ENCODE measurements at regions not wholly inside any gene's neighbourhood (a gene's known extent, or its start where the extent isn't known, plus 50 kb on each side); places are given as distances from the start of the nearest gene placed in this dataset.

- DNase-seq, result no peak
Measured at GRCh38 chr15:95912280-95912625, 418.2 kb upstream of the NR2F2 start.

- no peak for DNase-seq
Measured at GRCh38 chr15:95912728-95913127, 417.8 kb upstream of the NR2F2 start.

DNA sequence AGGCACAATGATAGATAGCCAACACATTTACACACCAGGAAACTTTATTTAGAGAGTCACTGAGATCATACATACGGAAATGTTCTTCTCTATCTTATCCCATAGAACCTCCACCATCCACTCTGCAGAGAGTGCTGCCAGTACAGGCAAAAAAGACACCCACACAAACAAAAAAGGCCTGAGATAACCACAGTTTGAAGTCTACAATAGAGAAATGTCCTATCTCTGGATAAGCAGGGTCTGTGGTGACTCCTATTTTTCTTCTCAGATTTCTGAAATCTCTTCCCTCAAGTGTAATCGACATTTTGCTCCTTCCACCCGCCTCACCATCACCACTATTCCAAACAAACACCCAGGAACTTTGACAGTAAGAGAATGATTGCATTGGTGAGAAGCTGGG is 413.9 kb upstream of the NR2F2 start:
- DNase-seq, result no peak

GRCh38 chr15:95918525-95918924 is 412.0 kb upstream of the NR2F2 start:
- DNase-seq, result no peak

DNA sequence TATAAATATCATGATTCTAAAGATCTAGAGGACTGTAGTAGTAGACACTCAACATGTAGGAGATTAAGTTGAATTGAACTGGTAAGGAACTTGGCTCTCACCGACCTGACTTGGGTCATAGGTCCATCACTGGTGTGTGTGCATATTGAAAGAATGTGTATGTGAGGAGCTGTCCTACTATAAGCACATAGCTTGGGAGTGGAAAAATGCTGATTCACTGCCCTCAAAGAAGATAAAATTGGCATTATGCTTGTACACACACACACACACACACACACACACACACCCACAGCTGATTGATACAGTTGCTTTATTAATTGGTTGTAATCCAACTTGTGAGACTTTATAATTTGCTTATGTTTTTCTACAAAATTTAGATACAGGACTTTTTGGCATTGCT is 411.0 kb upstream of the NR2F2 start:
- no peak for DNase-seq

DNA sequence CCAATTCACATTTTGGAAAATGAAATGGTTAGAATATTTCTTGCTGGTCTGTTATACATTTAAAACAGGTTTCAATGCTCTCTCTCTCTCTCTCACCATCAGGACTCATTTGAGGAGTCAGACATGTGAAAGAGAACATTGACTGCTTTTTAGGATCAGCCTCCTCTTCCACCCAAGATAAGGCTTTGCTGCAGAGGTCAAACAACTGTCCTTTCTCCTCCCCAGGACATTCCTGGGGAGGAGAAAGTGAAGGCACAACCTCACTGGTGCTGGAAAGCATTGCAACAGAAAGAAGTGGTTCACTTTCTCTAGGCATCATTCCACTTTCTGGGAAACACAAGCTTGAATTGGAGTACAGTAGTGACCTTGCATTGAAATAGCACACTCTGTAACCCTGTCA is 409.1 kb upstream of the NR2F2 start:
- no peak for DNase-seq

DNA sequence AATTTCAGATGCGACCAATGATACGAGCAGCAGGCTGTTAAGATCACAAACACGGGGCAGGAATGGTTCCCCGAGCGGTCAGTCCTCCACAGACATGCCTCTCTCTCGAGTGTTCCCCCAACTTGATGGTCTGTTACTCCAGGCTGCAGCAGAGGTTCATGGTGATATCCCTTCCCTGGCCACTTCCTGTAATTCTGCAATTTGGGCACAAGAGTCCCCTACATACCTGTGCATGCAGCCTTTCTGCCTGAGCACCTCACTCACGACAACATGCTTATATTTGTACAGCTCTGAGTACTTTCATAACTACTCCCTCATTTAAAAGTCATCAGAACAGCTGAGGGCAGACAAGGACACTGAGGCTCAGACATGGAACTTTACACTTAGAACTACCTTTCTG is 408.1 kb upstream of the NR2F2 start:
- no peak for DNase-seq

- no peak for DNase-seq
Measured at GRCh38 chr15:95923792-95924191, 406.7 kb upstream of the NR2F2 start.

DNA sequence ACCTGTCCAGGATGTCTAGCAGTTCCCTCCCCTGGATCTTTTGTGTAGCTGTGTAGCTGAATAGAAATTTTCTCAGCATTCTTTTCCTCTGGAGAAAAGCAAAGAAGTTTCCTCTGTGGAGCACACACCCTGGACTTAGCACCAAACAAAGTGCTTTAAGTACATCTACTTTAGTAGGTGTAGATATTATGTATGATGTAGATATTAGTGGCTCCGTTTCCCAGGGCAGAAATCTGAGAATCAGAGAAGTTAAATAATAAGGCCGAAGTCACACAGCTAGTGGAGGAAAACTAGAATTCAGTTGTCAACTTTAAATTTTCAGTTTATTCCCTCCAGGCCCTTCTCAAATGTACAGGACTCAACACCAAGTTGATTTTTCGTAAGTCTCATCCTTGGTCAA is 401.7 kb upstream of the NR2F2 start:
- no peak for DNase-seq

- no peak for DNase-seq
Measured at GRCh38 chr15:95929232-95929846, 401.2 kb upstream of the NR2F2 start.

GRCh38 chr15:95930659-95931375 is 399.7 kb upstream of the NR2F2 start:
- DNase-seq, result no peak

DNA sequence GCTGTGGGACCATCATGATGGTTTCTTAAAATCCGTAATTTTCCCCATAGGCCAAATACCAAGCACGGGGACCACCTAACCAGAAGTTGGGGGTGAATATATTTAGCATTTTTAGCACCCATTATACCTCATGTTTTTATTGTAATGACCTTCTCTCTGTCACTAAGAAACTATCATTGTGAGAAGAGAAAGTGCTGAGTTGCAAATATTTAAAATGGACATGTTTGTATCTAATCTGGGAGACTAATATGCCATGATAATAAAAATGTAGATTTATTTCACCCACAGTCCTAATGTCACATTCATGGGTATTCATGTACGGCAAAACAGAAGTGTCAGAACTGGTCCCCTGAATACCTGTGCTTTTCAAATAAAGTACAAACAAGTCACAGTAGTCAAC is 398.9 kb upstream of the NR2F2 start:
- no peak for DNase-seq

GRCh38 chr15:95932141-95932540 is 398.4 kb upstream of the NR2F2 start:
- DNase-seq, result no peak

GRCh38 chr15:95932676-95933075 is 397.8 kb upstream of the NR2F2 start:
- DNase-seq, result no peak

DNA sequence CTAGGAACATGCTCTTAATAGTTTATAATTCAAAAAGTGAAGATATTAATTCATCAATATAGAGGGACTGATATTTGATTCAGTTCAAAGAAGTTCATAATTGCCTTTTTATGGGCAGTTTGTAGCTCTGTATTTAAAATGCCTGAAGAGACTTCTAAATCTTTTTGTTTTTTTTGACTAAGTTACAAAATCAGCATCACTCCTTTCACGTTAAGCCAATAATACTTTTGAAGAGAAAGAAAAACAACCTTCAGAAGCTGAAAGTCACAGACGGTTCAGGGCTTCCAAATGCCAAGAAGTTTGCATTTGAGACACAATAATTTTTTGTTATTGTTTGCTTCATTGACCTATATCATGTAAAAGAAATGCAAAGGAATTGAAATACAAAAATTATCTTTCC is 394.6 kb upstream of the NR2F2 start:
- DNase-seq, result no peak

DNA sequence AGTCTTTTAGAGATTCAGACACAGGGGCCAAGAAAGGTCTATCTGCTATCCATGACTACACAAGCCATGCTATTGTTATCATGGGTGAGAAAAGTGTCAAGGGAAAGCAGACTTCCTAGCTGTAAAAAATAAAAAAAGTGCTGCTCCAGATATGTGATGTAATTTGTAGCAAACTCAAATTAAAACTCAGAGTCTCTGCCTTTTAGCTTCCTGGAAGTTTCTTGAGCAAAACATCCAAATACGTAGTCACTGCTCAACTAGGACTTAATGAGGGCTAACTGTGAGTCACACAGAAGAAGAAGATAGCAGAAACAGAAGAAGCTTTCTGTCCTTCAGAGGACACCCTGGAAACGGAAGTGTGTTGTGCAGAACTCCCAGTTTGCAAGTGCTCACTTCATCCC is 393.4 kb upstream of the NR2F2 start:
- no peak for DNase-seq

DNA sequence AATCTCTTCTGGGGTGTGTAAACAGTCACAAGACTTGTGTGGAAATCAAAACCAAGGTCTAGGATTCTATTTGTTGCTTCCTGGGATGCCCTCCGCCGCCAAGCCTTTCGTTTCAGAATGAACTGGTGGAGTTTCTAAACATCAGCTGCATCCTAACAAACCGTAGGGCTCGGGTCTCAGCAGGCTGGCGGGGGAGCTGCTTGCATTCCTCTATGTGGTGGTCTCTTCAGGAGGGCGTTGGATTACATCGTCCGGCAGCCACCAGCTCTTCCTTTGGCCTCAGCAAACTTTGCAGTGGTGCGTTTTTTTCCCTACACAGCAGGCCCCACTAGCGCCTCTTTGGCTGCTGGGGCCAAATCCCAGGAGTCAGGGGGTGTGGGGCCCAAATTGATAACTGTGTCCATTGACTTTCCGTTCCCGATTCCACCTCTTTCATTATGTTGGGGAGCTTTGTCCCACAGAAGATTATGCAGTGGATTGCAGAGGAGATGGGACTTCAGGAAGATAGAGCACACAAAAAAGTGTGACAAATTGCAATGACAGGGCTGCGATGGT is 390.0 kb upstream of the NR2F2 start:
- DNase-seq, result no peak

DNA sequence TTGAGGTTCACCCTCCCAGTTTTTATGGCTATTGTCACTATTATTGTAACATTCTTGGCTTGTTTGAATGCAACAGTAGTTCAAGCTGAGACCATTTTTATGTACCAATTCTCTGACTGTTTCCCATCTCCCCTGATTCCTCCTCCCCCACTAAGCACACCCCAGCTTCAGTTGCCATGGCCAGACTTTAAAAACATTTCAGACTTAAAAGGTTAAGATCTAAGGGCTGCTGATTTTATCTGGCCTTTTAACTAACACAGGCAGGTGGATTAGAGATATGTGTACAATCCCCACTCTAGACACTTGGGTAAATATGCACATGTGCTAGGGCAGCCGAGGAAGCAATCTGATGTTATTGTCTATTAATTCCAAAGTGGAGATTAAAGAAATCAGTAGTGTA is 386.3 kb upstream of the NR2F2 start:
- DNase-seq, result no peak

DNA sequence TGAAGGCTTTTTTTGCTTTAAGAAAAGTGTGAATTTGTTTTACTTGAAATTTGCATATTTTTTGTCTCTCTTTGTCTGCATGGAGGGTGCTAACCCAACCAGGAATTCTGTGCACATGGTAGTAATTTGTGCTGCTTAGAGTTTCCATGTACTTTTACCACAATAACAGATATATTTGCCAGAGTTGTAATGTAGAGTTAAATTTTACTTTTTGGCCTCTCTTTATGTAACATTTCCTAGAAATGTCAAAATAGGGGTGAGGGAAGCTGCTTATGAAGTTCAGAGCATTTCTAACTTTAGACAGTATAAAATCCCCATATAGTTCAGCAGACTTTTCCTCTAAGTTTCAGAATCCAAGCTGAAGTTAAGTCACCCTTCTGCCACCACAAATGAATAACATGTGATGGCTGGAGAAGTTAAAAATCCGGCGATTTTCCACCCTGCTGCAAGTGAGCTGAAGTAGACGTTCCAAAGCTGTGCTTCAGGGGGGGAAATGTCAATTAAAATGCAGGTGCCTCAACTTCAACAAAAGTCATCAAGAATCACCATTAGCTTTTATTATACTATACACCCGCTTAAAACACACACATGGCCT is 385.7 kb upstream of the NR2F2 start:
- no peak for DNase-seq

DNA sequence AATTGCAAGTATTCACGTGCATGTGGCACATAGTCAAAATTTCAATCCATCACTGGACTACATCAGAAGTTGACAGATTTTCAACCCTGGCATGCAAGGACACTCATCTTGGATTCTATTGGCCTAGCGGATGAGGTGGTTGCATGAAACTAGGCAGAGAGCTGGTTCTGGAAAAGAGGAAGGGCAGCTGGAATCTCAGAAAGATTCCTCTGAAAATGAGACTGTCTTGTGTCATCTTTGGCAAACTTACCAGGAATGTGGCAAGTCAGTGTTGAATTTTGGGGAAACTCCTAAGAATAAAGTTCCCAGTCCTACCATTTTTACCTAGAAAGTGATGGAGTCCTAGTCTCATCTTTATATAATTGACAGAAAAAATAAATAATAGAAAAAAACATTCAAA is 384.3 kb upstream of the NR2F2 start:
- DNase-seq, result no peak

GRCh38 chr15:95946926-95947325 is 383.6 kb upstream of the NR2F2 start:
- no peak for DNase-seq

DNA sequence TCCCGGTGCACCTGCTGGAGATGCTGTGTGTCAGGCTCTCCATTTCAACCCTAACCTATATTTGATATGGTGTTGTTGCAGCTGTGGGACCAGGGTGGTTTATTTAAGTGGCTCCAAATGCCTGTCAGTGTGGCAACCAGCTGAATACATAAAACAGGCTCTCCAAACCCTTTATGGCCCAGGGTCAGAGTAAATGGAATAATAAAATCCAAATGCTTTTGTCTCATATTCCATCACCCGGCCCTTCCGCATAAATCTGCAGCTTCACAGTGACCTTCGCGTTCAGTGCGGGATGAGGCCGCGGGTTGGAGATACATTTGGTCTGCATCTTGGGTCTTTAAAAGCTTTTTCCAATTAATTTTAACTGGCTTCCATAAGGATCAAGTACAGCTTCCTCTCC is 382.1 kb upstream of the NR2F2 start:
- no peak for DNase-seq

DNA sequence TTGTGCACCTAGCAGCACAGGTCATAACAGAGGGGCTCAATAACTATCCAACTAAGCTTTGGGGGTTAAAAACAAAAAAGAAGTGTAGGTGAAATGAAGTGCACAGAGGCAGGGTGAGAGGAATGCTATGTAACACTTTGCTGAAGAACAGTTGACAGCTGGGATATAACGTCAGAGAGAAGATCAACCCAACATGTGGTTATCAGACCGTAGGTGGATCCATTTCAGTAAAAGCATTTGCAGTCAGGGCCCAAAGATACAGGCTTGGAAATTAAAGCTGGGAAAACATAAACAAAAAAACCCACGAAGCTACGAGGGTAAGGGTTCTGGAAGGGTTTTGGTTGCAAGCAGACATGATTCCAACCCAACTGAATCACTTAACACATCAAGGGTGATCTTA is 377.5 kb upstream of the NR2F2 start:
- DNase-seq, result no peak

DNA sequence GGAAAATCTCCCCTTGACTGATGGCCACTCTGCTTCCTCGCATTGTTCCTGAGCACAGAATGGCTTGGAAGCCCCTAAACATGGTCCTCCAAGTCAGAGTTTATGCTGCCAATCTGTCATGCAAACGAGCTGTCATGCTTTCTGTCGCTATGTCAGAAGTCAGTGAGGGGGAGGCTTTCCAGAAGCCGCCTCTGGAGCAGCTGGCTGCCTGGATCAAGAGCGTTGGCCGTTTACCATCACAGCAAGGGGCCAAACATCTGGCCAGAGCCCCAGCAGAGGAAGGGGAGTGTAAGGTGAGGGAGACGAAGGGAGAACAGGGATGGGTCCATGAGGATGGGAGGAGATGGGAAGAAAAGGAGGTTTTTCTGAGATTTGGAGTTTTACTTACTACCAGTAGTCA is 372.6 kb upstream of the NR2F2 start:
- no peak for DNase-seq

GRCh38 chr15:95958382-95958781 is 372.1 kb upstream of the NR2F2 start:
- DNase-seq, result no peak

Data from stimulated activated naive CD4-positive, alpha-beta T cell treated with Interleukin-2 at 50 U/mL for 16 hours (primary cell).